CD4-positive, alpha-beta T cell treated with Interleukin-15 for 4 hours (primary cell): ENCODE measurements at regions not wholly inside any gene's neighbourhood (a gene's known extent, or its start where the extent isn't known, plus 50 kb on each side); places are given as distances from the start of the nearest gene placed in this dataset.

Experiments used
- DNase-seq: peaks from one replicate; pipeline ENCODE4 v3.0.0-alpha.2; 2020; ENCODE audit warnings: low spot score

DNA sequence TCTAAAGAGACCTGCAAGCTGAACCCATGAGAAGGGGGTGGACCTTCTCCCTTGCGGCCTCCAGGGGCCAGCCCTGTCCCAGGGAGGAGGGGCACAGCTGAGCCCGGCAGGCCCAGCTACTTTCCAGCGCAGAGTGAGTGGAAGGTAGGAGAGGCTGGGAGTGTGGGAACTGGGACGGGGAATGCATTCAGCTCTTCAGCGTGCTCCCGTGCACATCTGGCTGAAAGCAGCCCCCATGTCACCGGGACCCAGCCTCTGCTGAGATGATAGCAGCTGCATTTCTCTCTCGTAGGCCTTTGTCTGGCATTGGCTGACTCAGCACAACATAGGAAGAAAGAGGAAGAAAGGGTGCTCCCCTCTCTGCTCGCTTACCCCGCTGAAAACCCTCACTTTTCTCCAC is 951.5 kb downstream of the TBC1D22A start:
- no peak for DNase-seq

DNA sequence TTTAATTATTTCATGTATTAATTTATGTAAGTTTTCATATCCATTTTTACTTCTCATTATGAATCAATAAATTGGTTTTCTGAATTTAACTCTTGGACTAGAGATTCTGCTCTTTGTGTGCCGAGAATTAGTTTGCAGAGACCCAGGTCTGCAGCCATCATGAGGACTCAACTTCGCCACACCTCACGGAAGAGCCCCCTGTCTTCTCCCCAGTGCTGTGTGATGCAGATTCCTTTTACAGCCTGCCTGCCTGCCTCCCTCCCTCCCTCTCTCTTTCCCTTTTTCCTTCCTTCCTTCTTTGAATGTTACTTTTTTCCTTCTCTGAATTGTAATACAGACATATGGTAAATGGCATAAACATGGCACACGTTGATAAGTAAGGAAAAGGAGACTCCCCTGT is 947.7 kb downstream of the TBC1D22A start:
- no peak for DNase-seq

DNA sequence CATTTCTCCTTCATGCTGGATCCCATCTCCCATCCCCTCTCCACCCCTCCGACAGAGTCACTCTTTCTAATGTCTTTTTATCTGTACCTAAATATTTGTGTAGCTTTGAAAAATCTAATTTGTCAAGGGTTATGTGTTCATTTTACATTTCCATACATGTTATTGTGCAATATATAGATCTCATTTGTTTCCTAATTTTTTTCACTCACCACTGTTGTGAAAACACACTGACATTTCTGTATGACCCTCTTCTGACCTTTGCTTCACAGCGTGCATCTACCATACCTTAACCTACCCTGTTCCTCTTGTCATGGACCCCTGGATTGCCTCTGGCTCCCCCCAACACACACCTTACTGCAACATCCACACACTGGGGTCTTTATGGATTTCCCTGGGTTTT is 942.9 kb downstream of the TBC1D22A start:
- DNase-seq = no peak

DNA sequence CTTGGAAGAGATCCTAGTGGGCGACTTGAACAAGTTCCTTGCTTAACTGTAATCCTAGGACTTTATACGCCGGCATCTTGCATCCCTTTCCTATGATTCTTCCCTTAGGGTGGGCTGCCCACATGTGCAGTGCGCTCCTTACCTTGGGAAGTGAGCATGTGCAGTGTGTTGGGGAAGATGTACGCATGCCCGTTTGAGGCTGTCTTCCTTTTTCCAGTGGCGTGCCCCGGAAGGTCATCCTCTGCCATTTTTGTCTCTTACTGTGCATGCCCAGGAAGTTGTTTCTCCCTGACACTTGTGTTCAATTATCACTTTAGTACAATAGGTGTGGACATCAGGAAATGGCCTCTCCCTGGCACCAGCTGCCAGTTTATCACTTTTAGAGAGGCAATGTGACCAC is 936.5 kb downstream of the TBC1D22A start:
- DNase-seq = no peak

DNA sequence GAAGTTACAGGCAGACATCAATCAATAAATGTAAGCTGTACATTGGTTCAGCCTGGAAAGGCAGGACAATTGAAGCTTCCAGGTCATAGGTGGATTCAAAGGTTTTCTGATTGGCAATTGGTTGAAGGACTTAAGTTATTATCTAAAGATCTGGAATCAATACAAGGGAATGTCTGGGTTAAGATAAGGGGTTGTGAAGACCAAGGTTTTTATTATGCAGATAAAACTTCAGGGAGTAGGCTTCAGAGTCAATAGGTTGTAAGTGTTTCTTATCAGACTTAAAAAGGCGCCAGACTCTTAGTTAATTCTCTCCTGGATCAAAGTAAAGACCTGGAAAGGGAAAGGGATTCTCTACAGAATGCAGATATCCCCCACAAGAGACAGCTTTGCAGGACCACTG is 935.4 kb downstream of the TBC1D22A start:
- no peak for DNase-seq

DNA sequence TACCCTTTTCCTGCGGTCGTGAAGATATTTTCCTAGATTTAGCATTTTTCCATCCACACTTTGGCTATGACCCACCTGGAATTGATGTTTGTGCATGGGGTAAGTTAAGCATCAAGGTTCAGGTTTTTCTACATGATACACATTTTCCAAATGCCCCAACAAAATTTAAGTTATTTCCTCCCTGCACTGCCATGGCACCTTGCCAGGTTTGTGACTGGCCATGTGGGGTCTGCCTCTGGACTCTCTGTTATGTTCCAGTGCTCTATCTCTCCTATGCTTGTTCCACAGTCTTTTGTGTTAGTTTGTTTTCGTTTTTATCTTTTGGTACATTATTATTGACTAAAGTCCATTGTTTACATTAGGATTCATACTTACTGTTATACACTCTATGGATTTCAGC is 934.3 kb downstream of the TBC1D22A start:
- no peak for DNase-seq

DNA sequence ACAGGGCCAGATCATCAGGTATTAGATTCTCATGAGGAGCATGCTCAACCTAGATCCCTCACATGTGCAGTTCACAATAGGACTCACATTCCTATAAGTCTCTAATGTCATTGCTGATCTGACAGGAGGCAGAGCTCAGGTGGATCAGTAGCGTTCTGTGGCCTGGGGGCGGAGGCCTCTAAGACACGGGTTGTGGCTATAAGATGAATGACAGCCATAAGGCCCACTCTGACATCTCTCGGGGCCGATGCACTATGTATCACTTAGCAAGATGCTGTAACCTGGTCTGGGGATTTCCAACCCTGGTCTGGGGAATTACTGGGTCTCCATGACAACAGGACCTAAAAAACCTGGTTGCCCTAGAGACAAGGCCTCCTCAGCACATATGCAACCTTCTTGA is 932.7 kb downstream of the TBC1D22A start:
- no peak for DNase-seq

DNA sequence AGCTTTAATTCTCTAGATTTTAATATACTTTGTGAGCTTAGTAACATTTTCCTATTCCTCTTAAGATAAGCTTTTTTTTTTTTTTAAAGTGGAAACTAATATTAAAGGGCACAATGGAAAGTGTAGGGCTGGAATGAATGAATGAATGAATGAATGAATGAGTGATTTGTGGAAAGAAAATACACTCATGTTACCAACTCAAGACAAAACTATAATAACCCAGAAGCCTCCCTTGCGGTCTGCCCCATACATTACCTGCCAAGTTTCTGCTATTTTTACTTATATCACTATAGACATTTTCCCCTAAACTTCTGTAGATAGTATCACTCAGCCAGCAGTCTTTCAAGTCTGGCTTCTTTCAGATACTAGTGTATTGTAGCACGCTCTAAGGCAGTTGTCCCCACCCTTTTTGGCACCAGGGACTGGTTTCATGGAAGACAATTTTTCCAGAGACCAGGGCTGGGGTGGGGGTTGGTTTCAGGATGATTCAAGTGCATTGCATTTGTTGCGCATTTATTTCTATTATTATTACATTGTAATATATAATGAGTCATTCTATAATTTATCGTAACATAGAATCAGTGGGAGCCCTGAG is 932.2 kb downstream of the TBC1D22A start:
- DNase-seq = no peak

DNA sequence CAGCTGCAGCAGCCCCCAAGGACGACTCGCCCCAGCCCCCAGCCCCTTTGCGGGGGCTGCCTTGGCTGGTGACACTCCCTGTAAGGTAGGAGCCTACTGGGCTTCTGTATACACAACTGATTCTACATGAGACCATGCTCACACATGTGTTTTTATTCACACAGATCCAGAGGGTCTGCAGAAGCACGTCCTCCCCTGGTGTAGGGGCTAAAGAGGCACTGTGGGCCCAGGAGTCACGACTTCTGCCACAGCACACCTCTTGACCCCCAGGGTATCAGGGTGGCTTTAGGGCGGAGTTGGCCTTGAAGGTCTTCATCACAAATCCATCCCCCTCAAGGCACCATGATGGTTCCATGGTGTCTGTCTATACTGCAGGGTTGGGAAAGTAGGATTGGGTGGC is 931.2 kb downstream of the TBC1D22A start:
- no peak for DNase-seq

DNA sequence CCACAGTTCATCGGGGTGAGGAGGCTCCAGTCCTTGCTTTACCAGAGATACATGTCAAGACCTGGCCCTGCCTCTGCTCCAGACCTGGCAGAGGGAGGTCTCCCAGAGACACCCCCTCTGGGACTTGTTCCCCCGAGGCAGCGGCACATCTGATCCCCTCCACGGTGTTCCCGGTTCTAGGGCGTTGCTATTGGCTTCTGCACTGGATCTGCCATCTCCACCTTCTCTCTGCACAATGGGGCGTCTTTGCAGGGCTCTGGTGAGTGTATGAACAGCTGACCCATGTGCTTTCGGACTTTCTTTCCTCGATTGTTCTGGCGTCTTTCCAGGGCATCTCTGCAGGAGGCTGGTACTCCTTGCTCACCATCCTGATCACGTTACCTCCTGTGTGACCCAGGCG is 930.4 kb downstream of the TBC1D22A start:
- no peak for DNase-seq

DNA sequence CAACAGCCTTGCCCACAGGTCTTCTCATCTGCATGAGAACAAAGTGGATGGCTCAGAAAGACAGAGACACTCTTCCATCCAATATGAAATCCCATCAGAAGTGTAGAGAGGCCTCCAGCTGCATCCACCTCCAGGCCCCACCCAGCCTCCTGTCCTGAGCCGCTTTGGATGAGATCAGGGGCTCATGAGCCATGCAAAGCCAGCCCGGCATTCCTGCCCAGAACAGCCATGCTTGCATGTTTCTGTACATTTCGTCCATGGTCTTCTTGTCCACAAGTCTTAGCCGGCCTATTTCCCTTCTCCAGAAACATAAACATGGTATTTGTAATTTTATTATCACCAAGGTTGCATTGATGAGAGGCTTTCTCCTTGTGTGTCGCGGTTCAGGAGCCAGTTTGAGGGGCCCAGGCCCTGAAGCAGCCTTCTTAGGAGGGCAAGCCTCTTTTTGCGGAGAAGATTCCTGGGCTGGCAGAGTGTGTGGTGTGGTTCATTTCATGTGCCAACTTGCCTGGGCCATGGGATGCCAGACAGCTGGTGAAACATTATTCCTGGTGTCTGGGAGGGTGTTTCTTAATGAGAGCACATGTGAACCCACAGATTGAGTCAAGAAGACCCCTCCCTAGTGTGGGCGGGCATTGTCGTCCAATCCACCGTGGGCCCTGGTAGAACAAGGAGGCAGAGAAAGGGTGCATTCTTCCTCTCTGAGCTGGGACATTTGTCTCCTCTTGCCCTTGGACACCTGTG is 928.9 kb downstream of the TBC1D22A start:
- DNase-seq = no peak

DNA sequence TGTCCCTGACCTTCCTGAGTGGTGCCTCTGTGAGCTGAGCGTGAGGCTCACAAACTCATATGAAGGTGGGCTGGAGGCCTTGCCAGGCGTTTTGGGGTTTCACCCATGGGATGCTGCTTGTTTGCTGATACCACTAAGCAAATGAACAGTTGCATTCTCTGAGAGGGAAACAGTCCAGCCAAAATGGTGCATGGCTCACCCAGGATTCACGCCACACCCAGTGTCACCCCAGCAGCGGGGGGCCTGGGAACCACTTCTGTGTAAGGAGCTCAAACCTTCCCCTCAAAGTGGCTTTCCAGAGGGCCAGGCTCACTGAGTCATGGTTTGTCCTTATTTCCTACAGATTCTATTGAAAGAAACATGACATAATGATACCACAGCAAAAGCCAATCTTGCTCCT is 928.1 kb downstream of the TBC1D22A start:
- DNase-seq = no peak

DNA sequence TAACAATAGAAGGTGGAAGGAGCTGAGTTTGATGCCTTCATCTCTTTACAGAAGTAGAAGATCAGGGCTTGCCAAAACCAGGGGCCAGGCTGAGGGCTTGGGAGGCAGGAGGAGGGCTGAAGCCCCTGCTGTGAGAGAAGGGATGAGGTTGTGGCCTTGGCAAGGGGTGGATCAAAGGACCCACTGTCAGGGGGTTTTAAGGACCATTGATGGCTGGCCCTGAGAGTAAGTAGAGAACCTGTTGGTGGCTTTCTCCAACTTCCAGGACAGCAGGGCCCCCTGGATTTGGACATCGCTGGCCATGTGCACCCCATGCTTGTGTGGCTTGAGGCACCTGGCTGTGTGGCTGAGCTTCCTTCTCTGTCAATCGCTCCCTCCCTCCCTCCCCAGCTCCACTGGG is 927.7 kb downstream of the TBC1D22A start:
- no peak for DNase-seq

DNA sequence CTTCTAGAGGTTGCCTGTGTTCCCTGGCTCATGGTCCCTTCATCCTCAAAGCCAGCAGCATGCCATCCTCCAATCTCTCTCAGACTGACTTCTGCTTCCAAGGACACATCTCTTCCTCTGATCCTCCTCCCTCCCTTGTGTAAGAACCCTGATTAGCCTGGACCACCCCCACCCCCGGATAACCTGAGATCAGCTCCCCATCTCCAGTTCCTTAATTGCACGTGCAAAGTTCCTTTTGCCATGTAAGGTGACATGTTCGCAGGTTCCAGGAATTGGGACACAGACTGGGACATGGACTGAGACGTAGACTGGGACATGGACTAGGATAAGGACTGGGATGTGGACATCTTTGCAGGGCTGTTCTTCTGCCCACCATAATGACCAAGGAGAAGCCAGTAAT is 925.3 kb downstream of the TBC1D22A start:
- no peak for DNase-seq

DNA sequence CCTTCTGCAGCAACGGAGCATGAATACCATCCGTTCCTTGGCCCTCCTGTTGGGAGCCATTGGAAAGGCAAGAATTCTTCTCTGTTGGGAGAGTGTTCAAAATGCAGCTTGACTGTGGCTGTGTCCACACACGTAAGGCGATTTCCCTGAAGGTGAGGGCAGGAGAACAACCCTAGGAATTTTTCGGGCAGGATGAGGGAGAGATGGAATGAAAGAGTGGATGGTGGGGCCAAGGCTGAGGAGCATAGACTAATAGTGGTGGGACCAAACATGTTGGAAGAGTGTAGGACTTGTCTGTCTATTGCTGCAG is 924.9 kb downstream of the TBC1D22A start:
- no peak for DNase-seq

DNA sequence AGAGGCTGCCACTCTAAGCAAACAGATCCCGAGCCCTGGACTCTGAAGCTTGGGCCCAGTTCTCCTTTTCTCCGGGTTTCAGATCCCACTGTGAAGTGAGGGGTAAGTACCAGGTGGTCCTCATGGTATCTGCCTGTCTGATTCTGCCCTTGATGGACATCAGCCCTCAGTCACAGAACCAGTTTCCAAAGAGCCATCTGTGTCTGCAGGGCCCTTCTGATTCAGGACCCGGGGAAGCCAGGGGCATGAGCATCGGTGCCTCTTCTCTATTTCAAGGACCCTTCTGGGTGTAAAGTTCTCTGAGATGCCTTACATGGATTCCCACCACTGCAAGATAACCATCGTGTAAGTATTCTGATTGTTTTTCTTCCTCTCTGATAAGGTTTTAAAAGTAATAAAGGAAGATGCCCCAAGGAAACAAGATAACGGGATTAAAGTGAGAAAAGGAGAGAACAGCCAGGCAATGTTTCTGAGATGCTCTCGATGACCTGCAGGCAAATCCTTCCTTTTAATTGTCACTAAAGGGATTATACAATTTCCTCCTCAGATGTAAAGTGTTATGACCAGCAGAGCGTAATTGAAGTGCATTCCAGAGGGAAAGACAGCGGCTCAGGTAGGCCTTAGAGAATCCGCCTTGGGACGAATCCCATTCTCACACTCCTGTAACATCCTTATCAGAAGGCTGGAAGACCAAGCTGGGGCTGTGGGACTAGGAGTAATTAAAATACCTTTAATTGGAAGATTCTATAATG is 924.3 kb downstream of the TBC1D22A start:
- no peak for DNase-seq

DNA sequence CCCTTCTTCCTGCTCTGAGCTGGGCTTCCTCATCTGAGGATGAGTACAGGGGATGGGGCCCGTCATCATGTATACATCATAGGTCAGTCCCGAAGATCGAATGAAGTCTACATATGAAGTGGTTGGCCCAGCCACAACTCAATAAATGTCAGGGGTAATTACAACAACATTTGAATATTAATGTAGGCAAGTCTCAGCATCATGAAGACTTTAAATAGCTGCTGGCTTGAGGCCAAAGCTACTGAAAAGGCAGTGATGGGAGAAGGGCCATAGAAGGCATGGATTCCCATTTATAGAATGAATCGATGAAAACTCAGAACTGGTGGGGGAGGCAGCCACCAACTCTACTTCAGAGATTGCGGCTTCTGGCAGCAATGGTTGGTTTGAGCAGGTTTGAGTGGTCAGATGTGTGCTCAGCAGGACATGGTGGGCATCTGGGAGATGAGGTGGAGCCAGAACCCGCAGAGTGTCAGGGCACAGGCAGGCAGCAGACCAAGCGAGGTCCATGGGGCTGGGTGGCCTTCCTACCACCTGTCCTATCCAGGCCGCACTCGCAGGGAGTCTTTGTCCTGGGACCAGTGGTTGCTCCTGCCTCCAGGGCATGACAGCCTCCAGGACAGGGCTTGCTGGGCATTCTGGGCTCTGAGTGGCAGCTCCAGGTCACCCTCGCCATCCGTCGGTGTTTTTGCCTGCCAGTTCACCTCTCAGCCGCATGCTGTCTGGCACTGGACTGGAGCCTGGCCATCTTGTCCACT is 919.1 kb downstream of the TBC1D22A start:
- no peak for DNase-seq

DNA sequence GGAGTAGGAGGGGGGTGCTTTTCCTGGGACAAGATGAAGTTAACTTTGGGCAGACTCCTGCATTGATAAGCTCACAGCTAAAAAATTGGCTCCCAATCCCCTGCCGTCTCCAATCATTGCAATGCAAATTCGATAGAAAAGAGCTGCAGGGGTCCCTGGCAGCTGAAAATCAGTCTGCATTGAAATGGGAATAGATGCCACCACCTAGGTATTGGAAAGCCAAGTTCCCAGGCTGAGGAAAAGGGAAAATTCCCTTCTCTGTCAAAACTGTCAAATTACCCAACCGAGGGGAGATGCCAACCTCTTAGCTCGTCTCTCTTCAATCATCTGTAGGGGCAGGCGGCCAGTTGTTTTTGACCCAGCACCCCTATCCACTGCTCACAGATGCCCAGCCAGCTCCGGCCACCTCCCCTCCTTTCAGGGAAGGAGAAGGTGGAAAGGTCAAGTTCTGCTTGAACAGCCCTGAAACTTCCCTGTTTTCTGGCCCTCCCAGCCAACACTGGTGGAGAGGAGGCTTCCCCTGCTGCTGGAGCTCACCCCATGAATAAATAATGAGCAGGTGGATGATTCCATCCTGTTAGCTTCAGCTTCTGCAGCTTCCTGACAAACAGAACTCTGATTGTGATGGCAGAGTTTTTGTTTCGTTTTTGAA is 916.3 kb downstream of the TBC1D22A start:
- DNase-seq = no peak

DNA sequence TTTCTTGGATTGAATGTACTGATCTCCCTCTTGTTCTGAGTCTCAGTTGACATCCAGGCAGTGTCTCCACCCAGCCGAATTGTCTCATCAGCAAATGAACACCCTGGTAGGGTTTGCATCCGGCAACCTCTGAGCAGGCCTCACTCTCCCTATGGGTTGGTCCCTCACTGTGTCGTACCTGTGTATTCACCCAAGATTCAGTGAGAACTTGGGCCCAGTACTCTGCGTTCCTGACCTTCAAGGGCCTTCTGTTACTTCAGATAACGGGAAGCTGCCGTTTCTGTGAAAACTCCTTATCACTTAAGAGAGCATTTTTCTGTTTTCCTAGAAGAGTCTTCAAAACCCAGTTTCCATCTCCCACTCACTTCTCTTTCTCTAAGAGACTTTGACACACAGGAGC is 915.6 kb downstream of the TBC1D22A start:
- DNase-seq = no peak

DNA sequence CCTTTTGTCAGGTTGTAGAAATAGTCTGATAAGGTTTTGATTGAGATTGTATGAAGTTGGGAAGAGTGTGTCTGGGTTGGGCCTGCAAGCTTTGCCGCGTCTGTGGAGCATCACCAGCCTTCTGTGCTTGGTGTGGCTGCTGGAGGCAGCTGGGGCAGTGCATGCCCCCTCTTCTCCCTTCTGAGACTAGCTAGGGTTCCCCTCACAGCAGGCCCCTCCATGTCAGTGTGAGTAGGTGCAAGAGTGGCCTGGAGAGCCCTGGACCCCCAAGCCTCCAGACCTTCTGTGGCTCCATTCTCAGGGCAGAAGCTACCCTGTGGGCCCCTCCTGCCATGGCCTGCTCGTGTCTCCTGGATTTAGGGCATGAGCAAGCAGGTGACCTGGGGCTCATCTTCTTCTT is 914.2 kb downstream of the TBC1D22A start:
- DNase-seq = no peak

DNA sequence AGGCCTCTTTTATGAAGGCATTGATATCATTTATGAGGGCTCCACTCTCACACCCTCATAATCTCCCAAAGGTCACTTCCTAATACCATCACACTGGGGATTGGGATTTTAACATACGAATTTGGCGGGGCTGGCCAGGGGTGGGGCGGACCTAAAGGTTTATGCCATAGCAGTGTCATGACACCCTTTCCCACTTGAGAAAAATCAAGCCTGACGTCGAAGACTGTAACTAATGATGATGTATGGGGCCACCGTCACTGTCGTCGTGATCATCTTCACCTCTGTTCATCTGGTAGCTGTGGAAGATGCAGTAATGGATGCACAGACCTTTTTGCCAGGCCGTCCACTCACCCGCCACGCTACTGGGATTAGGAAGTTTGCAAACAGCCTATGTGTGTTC is 912.1 kb downstream of the TBC1D22A start:
- DNase-seq = no peak

DNA sequence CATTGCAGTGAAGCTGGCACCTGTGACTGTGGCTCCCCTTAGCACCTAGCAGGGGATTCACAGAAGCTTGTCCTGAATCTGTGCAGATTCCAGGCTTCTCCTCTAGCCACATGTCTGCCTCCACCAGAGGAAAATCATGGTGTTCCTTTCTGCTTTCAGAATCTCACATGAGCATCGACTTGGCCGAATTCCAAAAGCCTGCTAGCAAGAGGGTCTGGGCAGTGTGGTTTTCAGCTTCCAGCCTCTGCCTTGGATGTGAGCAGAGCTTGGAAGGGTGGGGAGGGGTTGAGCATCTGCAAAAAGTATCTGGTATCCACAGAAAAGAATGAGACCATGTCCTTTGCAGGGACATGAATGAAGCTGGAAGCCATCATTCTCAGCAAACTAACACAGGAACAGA is 911.1 kb downstream of the TBC1D22A start:
- DNase-seq = no peak
